HG03571 (cell line): ENCODE measurements at regions not wholly inside any gene's neighbourhood (a gene's known extent, or its start where the extent isn't known, plus 50 kb on each side); places are given as distances from the start of the nearest gene placed in this dataset.

Experiments
- ATAC-seq: cut with Tn5 transposase; IDR thresholded peaks from one replicate; pipeline ENCODE4 v1.9.1; 2021; ENCODE audit not compliant: unreplicated experiment

- ATAC-seq = no peak
These were observed 266.8 kb downstream of the NEDD1 start for GRCh38 chr12:97173688-97174410.

DNA sequence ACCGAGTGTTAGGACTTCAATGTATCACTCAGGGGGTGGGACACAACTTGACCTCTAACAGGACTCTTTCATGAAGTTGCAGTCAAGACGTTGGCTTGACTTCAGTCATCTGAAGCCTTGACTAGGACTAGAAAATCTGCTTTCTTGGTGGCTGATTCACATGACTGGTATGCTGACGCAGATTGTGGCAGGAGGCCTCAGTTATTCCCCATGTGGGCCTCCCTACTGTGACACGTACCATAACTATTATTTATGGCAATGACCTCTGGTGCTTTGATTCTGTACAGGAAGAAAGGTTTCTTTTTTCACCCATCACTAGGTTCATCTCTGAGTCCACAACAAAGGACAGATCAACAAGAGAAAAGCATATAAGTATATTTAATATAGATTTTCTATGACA lies 270.4 kb downstream of the NEDD1 start:
- no peak for ATAC-seq

- ATAC-seq = no peak
These were observed 274.7 kb downstream of the NEDD1 start for GRCh38 chr12:97181571-97182265.

- ATAC-seq = no peak
These were observed 275.7 kb downstream of the NEDD1 start for GRCh38 chr12:97182769-97183168.

- ATAC-seq = no peak
These were observed 277.2 kb downstream of the NEDD1 start for GRCh38 chr12:97184127-97184773.

DNA sequence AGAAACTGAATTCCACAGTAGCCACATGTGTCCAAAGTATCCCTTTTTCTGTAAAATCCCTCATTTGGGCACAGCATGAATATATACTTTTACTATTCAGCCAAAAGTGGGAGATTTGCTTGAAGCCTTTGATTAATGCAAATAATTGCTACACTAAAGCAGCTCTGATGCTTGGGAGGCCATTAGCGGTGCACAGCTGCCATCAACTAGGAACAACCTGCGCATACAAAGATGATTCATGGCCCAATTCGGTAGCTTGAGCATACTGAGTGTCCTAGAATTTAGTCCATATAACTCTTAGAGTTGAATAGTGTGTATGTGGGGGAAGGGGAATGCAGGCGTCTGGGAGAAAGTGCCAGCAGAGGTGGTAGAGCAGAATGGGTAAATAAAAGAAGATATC lies 277.0 kb upstream of the RMST start:
- ATAC-seq = no peak

GRCh38 chr12:97194546-97194945 lies 268.1 kb upstream of the RMST start:
- no peak for ATAC-seq

- no peak for ATAC-seq
These were observed 262.4 kb upstream of the RMST start for GRCh38 chr12:97200181-97200580.

- ATAC-seq = no peak
These were observed 259.2 kb upstream of the RMST start for GRCh38 chr12:97203408-97203807.

DNA sequence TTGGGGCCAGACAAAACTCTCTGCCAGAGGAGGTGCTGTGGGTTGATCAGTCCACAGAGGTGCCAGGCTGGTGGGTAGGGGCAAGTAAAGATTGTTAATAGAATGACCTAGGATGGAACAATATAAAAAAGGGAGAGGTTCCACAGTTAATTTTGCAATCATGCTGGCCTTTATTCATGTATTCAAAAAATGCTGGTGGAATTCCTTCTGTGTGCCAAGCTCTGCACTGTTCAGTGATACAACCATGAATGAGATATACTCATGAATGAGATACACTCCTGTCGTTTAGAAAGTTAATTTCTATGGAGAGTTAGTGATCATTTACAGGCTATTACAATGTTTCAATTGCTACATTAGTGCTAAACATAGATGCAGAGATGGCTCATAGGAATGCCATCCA lies 252.6 kb upstream of the RMST start:
- ATAC-seq = no peak

- ATAC-seq = no peak
These were observed 251.1 kb upstream of the RMST start for GRCh38 chr12:97211416-97211930.

GRCh38 chr12:97216848-97217247 lies 245.8 kb upstream of the RMST start:
- ATAC-seq = no peak

DNA sequence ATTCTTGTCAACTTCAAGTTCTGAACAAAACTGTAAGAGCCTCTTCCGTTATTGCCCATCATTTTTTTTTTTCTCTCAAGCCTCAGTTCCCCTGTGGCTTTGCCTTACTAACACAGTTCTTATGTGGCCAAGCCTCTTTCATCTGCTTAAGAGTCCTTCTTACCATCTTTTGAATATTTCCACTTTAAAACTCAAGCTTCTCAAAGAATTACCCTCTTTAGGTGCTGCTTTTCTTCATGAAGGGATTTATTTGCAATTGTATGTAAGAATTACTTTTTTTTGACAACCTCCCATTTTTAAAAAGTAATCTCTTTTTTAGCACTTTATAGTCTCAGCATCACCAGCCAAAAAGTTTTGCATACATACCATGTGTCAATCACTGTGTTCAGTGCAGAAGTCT lies 240.2 kb upstream of the RMST start:
- no peak for ATAC-seq

- no peak for ATAC-seq
These were observed 239.2 kb upstream of the RMST start for GRCh38 chr12:97223419-97223818.

DNA sequence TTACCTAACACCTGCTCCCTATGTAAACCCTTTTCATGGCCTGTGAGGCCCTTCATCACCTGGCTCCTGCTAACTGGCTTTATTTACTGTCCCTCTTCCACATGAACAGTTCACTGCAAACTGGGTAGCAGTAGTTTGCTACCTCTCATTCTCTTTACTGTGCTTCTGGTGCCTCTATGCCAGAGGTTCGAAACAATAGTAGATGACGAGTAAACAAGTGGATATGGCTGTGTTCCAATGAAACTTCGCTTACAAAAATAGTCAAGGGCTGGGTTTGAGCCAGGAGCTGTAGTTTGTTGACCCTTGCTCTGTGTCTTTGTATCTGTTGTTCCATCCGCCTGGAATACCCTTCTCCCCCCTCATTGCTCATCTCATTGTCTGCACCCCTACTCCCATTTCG lies 233.6 kb upstream of the RMST start:
- ATAC-seq = no peak

DNA sequence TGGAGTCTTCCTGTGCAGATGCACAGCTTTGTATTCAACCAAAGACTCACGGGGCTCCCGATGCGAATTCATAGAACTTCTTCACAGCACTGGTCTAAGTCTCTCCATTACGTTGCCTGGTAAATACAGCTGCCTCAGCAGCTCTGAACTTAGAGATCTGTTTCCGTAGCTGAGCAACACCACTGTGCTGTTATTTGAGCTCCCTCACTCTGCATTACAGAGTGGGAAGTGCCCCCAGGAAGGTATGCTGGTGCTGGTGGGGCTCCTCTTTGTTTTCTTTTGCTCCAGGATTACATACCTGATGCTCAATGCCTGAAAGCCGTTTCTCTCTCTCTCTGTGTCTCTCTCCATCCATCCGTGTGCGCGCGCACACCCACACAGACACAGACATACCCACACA lies 227.5 kb upstream of the RMST start:
- ATAC-seq = no peak

DNA sequence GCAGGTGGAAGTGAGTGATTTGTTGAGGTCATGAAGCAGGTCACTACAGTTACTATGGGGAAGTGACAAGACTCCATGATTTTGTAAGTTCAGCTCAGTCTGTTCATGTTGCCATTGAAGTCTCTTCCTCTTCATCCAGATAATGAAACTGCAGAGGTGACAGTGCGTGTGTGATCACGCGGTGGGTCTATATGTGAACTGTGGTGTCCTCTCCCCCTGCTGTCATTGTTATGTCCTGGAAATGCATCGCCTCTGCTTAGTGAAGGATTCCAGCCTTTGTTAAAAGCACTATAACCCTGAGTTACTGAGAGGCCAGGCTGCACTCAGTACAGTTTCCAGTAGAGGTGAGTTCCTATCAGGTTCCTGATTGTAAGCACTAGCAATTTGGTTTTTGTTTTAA lies 216.2 kb upstream of the RMST start:
- ATAC-seq = no peak

- ATAC-seq = no peak
These were observed 212.1 kb upstream of the RMST start for GRCh38 chr12:97250483-97250882.

- ATAC-seq = no peak
These were observed 204.9 kb upstream of the RMST start for GRCh38 chr12:97257726-97258125.

GRCh38 chr12:97259098-97259497 lies 203.5 kb upstream of the RMST start:
- ATAC-seq = no peak

DNA sequence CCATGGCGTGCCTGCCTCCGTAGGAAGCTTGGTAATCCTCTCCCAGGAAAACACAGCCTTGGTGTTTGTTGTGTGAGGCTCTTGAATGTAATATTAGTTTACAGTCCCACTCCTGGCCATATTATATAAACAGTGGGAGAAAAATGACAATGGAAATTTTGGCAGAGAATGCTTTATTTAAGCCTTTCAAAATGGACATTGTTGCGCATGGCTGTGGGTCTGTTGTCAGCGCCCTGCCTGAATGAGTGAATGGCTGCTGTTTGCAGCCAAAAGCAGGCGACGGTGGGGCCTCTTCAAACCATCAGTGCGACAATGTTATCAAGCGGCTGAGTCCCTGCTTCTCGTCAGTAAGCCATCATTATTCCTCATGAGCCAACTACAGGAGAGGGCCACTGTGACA lies 201.8 kb upstream of the RMST start:
- no peak for ATAC-seq

DNA sequence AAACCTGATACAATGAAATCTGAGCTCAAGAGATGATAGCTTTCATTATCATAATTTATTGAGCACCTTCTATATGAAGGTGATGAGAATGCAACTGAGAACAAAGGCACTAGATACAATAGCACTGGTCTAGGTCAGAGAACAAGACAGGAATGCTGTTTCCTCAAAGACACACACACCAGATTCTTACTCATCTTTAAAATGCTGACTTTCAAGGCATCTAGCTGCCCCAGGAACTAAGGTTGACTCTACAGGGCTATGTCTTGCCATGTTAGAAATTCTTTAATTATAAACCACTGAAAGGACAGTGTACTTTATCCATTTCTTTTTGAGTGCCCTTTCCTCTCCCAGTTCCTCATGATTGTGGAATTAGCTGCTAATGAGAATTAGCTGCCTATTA lies 195.4 kb upstream of the RMST start:
- no peak for ATAC-seq
